ENCODE measurements at regions not wholly inside any gene's neighbourhood (a gene's known extent, or its start where the extent isn't known, plus 50 kb on each side); places are given as distances from the start of the nearest gene placed in this dataset.
"Not testable (repeated sequence)": the region's sequence is repeated elsewhere in the genome, so short reads cannot be mapped to it uniquely, and the experiment has no call there.

- no peak for DNase-seq
Measured at GRCh38 chr3:22615790-22616189, 587.3 kb upstream of the UBE2E2 start.

GRCh38 chr3:22617372-22617771, 585.8 kb upstream of the UBE2E2 start:
- no peak for DNase-seq

- DNase-seq = no peak
Measured at GRCh38 chr3:22620498-22620897, 582.6 kb upstream of the UBE2E2 start.

- no peak for DNase-seq
Measured at GRCh38 chr3:22621205-22621809, 581.8 kb upstream of the UBE2E2 start.

GRCh38 chr3:22627993-22628499, 575.1 kb upstream of the UBE2E2 start:
- no peak for DNase-seq

GRCh38 chr3:22632536-22632935, 570.6 kb upstream of the UBE2E2 start:
- DNase-seq = no peak

- no peak for DNase-seq
Measured at GRCh38 chr3:22634433-22634832, 568.7 kb upstream of the UBE2E2 start.

- DNase-seq = no peak
Measured at GRCh38 chr3:22659651-22660475, 543.3 kb upstream of the UBE2E2 start.

GRCh38 chr3:22660606-22661005, 542.5 kb upstream of the UBE2E2 start:
- no peak for DNase-seq

- no peak for DNase-seq
Measured at GRCh38 chr3:22661121-22661700, 541.9 kb upstream of the UBE2E2 start.

GRCh38 chr3:22665528-22665927, 537.6 kb upstream of the UBE2E2 start:
- DNase-seq = no peak

- DNase-seq = no peak
Measured at GRCh38 chr3:22666736-22667135, 536.4 kb upstream of the UBE2E2 start.

GRCh38 chr3:22671848-22672247, 531.3 kb upstream of the UBE2E2 start:
- no peak for DNase-seq

GRCh38 chr3:22684739-22685138, 518.4 kb upstream of the UBE2E2 start:
- no peak for DNase-seq

- DNase-seq = no peak
Measured at GRCh38 chr3:22685597-22685996, 517.5 kb upstream of the UBE2E2 start.

GRCh38 chr3:22691407-22691806, 511.7 kb upstream of the UBE2E2 start:
- DNase-seq = no peak

GRCh38 chr3:22691856-22692628, 511.1 kb upstream of the UBE2E2 start:
- DNase-seq = no peak

- no peak for DNase-seq
Measured at GRCh38 chr3:22700876-22701275, 502.3 kb upstream of the UBE2E2 start.

- no peak for DNase-seq
Measured at GRCh38 chr3:22704166-22704565, 499.0 kb upstream of the UBE2E2 start.

- no peak for DNase-seq
Measured at GRCh38 chr3:22704571-22705354, 498.4 kb upstream of the UBE2E2 start.

- not testable (repeated sequence) for DNase-seq
Measured at GRCh38 chr3:22706922-22707321, 496.2 kb upstream of the UBE2E2 start.

GRCh38 chr3:22713936-22714335, 489.2 kb upstream of the UBE2E2 start:
- DNase-seq = no peak
